ENCODE measurements at regions not wholly inside any gene's neighbourhood (a gene's known extent, or its start where the extent isn't known, plus 50 kb on each side); places are given as distances from the start of the nearest gene placed in this dataset.

DNA sequence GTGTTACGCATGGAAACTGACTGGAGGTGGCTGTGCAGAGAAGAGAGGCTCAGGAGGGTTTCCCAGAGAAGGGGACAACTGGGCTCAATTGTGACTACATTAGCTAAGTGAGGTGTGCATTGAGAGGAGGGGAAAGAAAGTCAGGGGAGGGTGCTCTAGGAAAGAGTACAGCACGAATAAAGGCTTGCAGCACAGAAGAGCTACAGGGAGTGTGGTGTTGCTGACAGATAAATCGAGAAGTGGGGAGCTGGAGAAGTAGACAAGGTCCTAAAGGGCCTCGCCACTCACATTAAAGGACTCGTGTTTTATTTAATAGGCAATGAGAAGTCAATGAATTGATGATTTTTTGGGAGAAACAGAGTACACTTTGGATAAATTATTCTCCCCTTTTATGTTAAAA is 65.7 kb upstream of the CTAGE1 start:
- Histone ChIP-seq H3K27me3 (no peaks in the 10 kb centered on the region), H3K9me3 (no peaks in the 10 kb centered on the region), H3K4me3 (no peak overlapping the region), H3K36me3 (no peaks in the 10 kb centered on the region), H3K4me1 (no peaks in the 10 kb centered on the region), H3K27ac (no peak overlapping the region)
- TF ChIP-seq, protein P1, sequence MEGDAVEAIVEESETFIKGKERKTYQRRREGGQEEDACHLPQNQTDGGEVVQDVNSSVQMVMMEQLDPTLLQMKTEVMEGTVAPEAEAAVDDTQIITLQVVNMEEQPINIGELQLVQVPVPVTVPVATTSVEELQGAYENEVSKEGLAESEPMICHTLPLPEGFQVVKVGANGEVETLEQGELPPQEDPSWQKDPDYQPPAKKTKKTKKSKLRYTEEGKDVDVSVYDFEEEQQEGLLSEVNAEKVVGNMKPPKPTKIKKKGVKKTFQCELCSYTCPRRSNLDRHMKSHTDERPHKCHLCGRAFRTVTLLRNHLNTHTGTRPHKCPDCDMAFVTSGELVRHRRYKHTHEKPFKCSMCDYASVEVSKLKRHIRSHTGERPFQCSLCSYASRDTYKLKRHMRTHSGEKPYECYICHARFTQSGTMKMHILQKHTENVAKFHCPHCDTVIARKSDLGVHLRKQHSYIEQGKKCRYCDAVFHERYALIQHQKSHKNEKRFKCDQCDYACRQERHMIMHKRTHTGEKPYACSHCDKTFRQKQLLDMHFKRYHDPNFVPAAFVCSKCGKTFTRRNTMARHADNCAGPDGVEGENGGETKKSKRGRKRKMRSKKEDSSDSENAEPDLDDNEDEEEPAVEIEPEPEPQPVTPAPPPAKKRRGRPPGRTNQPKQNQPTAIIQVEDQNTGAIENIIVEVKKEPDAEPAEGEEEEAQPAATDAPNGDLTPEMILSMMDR (IDR thresholded peaks at IDR 0.05): no peak
- ATAC-seq (no peak), DNase-seq (no peak)
- intact Hi-C loops (cut with DNase I): no loop called here

DNA sequence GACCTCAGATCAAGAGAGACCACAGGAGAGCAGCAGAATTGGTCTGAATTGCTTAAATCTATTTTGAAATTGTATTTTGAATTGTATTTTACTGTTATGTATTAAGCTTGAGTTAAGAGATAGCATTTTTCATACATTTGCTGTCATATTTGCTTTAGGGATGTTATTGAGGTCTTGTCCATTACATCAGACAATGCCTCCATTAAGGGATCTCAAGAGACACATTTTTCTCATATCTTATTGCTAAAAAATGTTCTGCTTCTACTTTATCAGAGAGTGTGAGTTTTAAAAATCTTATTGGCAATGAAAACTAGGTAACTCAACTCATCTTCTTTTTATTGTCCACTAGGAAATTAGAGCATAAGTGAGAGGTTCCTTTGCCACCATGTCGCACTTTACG is 66.8 kb upstream of the CTAGE1 start:
- Histone ChIP-seq H3K4me1 (peaks cover 3% of the 10 kb centered on the region), H3K9me3 (no peaks in the 10 kb centered on the region), H3K4me3 (no peak overlapping the region), H3K27me3 (no peaks in the 10 kb centered on the region), H3K27ac (no peak overlapping the region), H3K36me3 (no peaks in the 10 kb centered on the region)
- TF ChIP-seq, protein P1 (IDR thresholded peaks at IDR 0.05): no peak
- ATAC-seq (no peak), DNase-seq (no peak)
- intact Hi-C loops (cut with DNase I): no loop called here

- TF ChIP-seq, protein P1 (IDR thresholded peaks at IDR 0.05): no peak
- no peak for DNase-seq
- Histone ChIP-seq H3K36me3 (no peaks in the 10 kb centered on the region), H3K27ac (no peak overlapping the region), H3K4me1 (peaks cover 3% of the 10 kb centered on the region), H3K27me3 (no peaks in the 10 kb centered on the region), H3K9me3 (no peaks in the 10 kb centered on the region), H3K4me3 (no peak overlapping the region)
- intact Hi-C loops (cut with DNase I): no loop called here
- no peak for ATAC-seq
Observed at GRCh38 chr18:22485808-22486244, 68.1 kb upstream of the CTAGE1 start.

DNA sequence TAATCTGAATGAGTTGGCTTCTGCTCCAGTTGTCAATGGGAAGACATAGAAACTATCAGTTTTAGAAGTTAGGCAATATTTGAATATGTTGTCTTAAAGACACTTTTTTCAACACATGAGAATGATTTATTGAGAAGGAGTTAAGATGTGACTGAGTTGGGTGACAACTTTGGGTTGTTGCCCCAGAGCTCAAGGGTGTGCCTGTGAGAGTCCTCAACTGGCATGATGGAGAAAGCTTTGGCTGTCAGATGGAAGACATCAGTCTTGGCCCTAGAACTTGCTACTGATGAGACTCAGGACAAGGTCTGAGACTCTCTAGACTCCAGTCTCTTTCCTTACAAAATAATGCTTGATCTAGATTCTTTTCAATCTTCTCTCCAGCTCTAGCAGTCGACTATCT is 69.0 kb upstream of the CTAGE1 start:
- H3K9me3 ChIP-seq: no peaks in the 10 kb centered on the region
- no peaks in the 10 kb centered on the region for H3K27me3 ChIP-seq
- H3K27ac ChIP-seq: no peak overlapping the region
- peaks cover 3% of the 10 kb centered on the region for H3K4me1 ChIP-seq
- H3K36me3 ChIP-seq: no peaks in the 10 kb centered on the region
- intact Hi-C loops (cut with DNase I): no loop called here
- TF ChIP-seq, protein P1 (IDR thresholded peaks at IDR 0.05): no peak
- DNase-seq (no peak), ATAC-seq (no peak)
- no peak overlapping the region for H3K4me3 ChIP-seq

GRCh38 chr18:22488554-22488953 is 70.8 kb upstream of the CTAGE1 start:
- H3K27me3 ChIP-seq: no peaks in the 10 kb centered on the region
- H3K4me3 ChIP-seq: no peak overlapping the region
- H3K36me3 ChIP-seq: no peaks in the 10 kb centered on the region
- peaks cover 3% of the 10 kb centered on the region for H3K4me1 ChIP-seq
- TF ChIP-seq, protein P1 (IDR thresholded peaks at IDR 0.05): no peak
- intact Hi-C loops (cut with DNase I): no loop called here
- H3K9me3 ChIP-seq: no peaks in the 10 kb centered on the region
- no peak for DNase-seq
- H3K27ac ChIP-seq: no peak overlapping the region
- ATAC-seq: no peak

DNA sequence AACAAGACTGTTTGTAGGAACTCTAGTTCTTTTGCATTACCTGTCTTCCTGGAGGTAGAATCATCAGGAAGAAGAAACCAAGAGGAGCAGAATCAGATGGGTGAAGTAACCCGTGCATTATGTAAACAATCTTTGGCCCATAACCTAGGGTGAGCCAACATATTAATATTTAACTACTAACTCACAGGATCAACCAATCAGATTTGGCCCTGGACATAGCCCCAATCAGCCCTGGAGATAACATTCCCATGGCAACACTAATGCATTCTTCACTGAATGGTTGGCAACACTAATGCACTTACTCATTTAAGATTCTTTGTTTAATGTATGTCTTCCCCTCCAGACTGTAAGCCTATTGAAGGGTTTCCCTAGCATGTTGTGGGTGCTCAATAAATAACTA is 72.0 kb upstream of the CTAGE1 start:
- intact Hi-C loops (cut with DNase I): loop anchor here (10.0 kb wide), 1 partner anchor 65 kb away; no protein-coding TSS in a partner anchor
- no peaks in the 10 kb centered on the region for H3K9me3 ChIP-seq
- H3K27me3 ChIP-seq: no peaks in the 10 kb centered on the region
- TF ChIP-seq, protein P1 (IDR thresholded peaks at IDR 0.05): no peak
- H3K4me1 ChIP-seq: peaks cover 3% of the 10 kb centered on the region
- DNase-seq: no peak
- no peak overlapping the region for H3K4me3 ChIP-seq
- ATAC-seq: no peak
- no peaks in the 10 kb centered on the region for H3K36me3 ChIP-seq
- no peak overlapping the region for H3K27ac ChIP-seq

Measured in upper lobe of right lung (tissue), 1 donor.